ENCODE measurements at regions not wholly inside any gene's neighbourhood (a gene's known extent, or its start where the extent isn't known, plus 50 kb on each side); places are given as distances from the start of the nearest gene placed in this dataset.
A peak's percentile ranks its signal among the peaks of the same experiment; 100 is the strongest.

- Histone ChIP-seq H3K79me1 (ENCODE audit: insufficient read depth, low read depth, low read length, poor library complexity, severe bottlenecking) (no peaks in the 10 kb centered on the region), H3K4ac (ENCODE audit: low read depth, low read length) (no peak overlapping the region), H3K9ac (ENCODE audit: extremely low read depth, insufficient read length, low read length) (no peak overlapping the region), H3K56ac (ENCODE audit: insufficient read length, low read depth, low read length) (no peak overlapping the region), H3K27me3 (ENCODE audit: insufficient read depth, low read length) (no peaks in the 10 kb centered on the region), H3K18ac (ENCODE audit: insufficient read length, low read depth, low read length) (no peak overlapping the region), H2BK5ac (ENCODE audit: insufficient read length, low read length) (no peak overlapping the region), H2BK20ac (ENCODE audit: low read depth, low read length, poor library complexity, severe bottlenecking) (no peak overlapping the region), H2AK5ac (ENCODE audit: insufficient read length, low read length) (no peak overlapping the region), H4K5ac (ENCODE audit: insufficient read length, low read depth, low read length) (no peak overlapping the region), H3K4me2 (ENCODE audit: insufficient read depth, insufficient read length, low read length) (no peak overlapping the region), H4K20me1 (ENCODE audit: control insufficient read depth, insufficient read depth, insufficient read length) (no peaks in the 10 kb centered on the region), H2BK12ac (ENCODE audit: insufficient read length, low read depth, low read length) (no peak overlapping the region), H2BK120ac (ENCODE audit: low read depth, low read length, poor library complexity, severe bottlenecking) (no peak overlapping the region), H3K23me2 (ENCODE audit: insufficient read length, low read depth, low read length, poor library complexity, severe bottlenecking) (no peaks in the 10 kb centered on the region), H3K4me1 (ENCODE audit: insufficient read depth, low read length) (peaks cover 3% of the 10 kb centered on the region; the same call in 1 of the 2 replicates), H3K23ac (ENCODE audit: insufficient read length, low read depth, low read length) (no peak overlapping the region), H3T11ph (ENCODE audit: low read length) (no peak overlapping the region), H2AFZ (ENCODE audit: low read length) (no peak overlapping the region), H3K9me3 (ENCODE audit: control insufficient read depth, low read depth, low read length) (no peaks in the 10 kb centered on the region), H3K79me2 (ENCODE audit: insufficient read depth, low read length) (no peaks in the 10 kb centered on the region), H3K14ac (ENCODE audit: insufficient read depth, low read length) (no peak overlapping the region), H2BK15ac (ENCODE audit: low read depth, low read length) (no peak overlapping the region), H4K91ac (ENCODE audit: insufficient read length, low read depth, low read length) (no peak overlapping the region), H4K8ac (replicated peaks; ENCODE audit: insufficient read length, low read depth, low read length) (no peak overlapping the region), H3K27ac (ENCODE audit: insufficient read length, low read depth, low read length) (no peak overlapping the region)
- no peak for DNase-seq
- TF ChIP-seq CTCF (conservative IDR thresholded peaks at IDR 0.05): no peak
- Mint-ChIP-seq H3K27me3 (ENCODE audit: low read depth) (no peaks in the 10 kb centered on the region), H3K4me1 (peaks cover 9 to 24% of the 10 kb centered on the region in 2 experiments), H3K9me3 (peaks cover 3% of the 10 kb centered on the region in 2 experiments; a peak in 2 of 5 replicates), H3K4me3 (no peak overlapping the region), H3K36me3 (ENCODE audit: insufficient read depth in 1 of 3, low read depth in 3 of 3) (peaks cover 0 to 3% (median 2%) of the 10 kb centered on the region in 3 experiments; a peak in 4 of 7 replicates), H3K27ac (peak overlapping the region in 1 of 3 experiments; percentile 24; a peak in 1 of 7 replicates)
- WGBS (ENCODE audit: extremely low coverage, insufficient read length, low lambda C conversion rate): no CpG with 5 or more reads among the region's 4 CpGs
These were observed 369.9 kb upstream of the NRP1 start for GRCh38 chr10:33704214-33704830.

All from H9 (cell line).